GM20000 (cell line): ENCODE measurements at regions not wholly inside any gene's neighbourhood (a gene's known extent, or its start where the extent isn't known, plus 50 kb on each side); places are given as distances from the start of the nearest gene placed in this dataset.

Source experiments
- DNase-seq: peaks from one replicate; pipeline ENCODE4 v3.0.0; 2012; ENCODE audit warnings: low spot score
- CTCF ChIP-seq: IDR thresholded peaks from 2 replicates; pipeline ENCODE4 v1.5.1; 2012; ENCODE audit warnings: mild to moderate bottlenecking, control low read depth; ENCODE audit errors: extremely low read depth, missing control alignments

GRCh38 chr2:116444256-116444872 lies 1370.1 kb upstream of the DDX18 start:
- no peak for DNase-seq
- no peak for TF ChIP-seq CTCF

- no peak for DNase-seq
- no peak for TF ChIP-seq CTCF
Observed at GRCh38 chr2:116450990-116451389, 1363.5 kb upstream of the DDX18 start.

- DNase-seq, result no peak
- TF ChIP-seq CTCF, result no peak
Observed at GRCh38 chr2:116452651-116453050, 1361.8 kb upstream of the DDX18 start.

GRCh38 chr2:116456429-116456828 lies 1358.1 kb upstream of the DDX18 start:
- no peak for DNase-seq
- no peak for TF ChIP-seq CTCF

- DNase-seq, result no peak
- no peak for TF ChIP-seq CTCF
Observed at GRCh38 chr2:116467243-116467642, 1347.2 kb upstream of the DDX18 start.

- no peak for DNase-seq
- TF ChIP-seq CTCF, result no peak
Observed at GRCh38 chr2:116477229-116477628, 1337.3 kb upstream of the DDX18 start.

GRCh38 chr2:116487336-116487735 lies 1327.2 kb upstream of the DDX18 start:
- no peak for TF ChIP-seq CTCF
- no peak for DNase-seq
